ENCODE measurements at regions not wholly inside any gene's neighbourhood (a gene's known extent, or its start where the extent isn't known, plus 50 kb on each side); places are given as distances from the start of the nearest gene placed in this dataset.

DNA sequence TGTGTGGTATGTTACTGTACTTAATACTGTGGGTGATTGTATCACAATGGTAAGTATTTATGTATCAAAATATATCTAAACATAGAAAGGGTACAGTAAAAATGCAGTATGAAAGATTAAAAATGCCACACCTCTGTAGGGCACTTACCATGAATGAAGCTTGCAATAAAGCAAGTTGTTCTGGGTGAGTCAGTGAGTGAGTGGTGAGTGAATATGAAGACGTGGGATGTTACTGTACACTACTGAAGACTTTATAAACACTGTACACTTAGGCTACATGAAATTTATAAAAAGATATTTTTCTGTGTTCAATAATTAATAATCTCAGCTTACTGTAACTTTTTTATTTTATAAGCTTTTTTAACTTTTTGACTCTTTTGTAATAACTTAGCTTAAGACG is 1162.4 kb upstream of the NRXN1 start:
- WGBS, 2 donors (ENCODE audit: low coverage in 1 of 2), result 88 to 96% methylated on average over 2 of the region's 2 CpGs

DNA sequence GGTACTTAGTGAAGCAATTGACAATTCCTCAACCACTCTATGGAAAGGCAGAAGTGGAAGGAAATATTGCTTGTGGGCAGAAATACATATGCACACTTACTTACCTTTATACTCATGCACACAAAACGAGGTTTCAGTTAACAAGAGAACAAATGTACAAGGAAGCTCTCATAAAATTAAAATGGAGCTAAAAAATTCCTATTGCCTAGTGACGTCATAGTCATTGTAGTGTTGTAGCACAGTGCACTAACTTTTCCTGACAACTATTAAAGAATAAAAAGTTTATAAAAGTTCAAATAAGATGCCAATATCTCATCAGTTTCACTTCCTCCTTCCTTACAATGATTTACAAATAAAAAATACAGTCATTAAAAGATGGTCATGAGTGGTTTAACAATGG is 1161.9 kb upstream of the NRXN1 start:
- no peak for TF ChIP-seq EP300 (IDR thresholded peaks at IDR 0.05)
- TF ChIP-seq POLR2A (IDR thresholded peaks at IDR 0.05), result no peak
- no peak for TF ChIP-seq POLR2AphosphoS5 (IDR thresholded peaks at IDR 0.05)
- TF ChIP-seq CTCF (IDR thresholded peaks at IDR 0.05), result no peak
- Histone ChIP-seq H3K9me3 (no peaks in the 10 kb centered on the region), H3K27ac (no peak overlapping the region), H3K4me3 (no peak overlapping the region), H3K36me3 (no peaks in the 10 kb centered on the region), H3K27me3 (no peaks in the 10 kb centered on the region), H3K4me1 (no peaks in the 10 kb centered on the region)
- no peak for ATAC-seq
- 73 to 78% methylated on average over 2 of the region's 2 CpGs for WGBS, 2 donors (ENCODE audit: low coverage in 1 of 2)

More for the DNA sequence above, 1162.4 kb upstream of the NRXN1 start:
- no peaks in the 10 kb centered on the region for H3K9me3 ChIP-seq
- no peak for TF ChIP-seq POLR2A (IDR thresholded peaks at IDR 0.05)
- TF ChIP-seq CTCF (IDR thresholded peaks at IDR 0.05), result no peak
- no peak for TF ChIP-seq EP300 (IDR thresholded peaks at IDR 0.05)
- TF ChIP-seq POLR2AphosphoS5 (IDR thresholded peaks at IDR 0.05), result no peak
- no peaks in the 10 kb centered on the region for H3K27me3 ChIP-seq
- no peak overlapping the region for H3K4me3 ChIP-seq
- no peak for ATAC-seq
- no peak overlapping the region for H3K27ac ChIP-seq
- H3K4me1 ChIP-seq, result no peaks in the 10 kb centered on the region
- no peaks in the 10 kb centered on the region for H3K36me3 ChIP-seq

DNA sequence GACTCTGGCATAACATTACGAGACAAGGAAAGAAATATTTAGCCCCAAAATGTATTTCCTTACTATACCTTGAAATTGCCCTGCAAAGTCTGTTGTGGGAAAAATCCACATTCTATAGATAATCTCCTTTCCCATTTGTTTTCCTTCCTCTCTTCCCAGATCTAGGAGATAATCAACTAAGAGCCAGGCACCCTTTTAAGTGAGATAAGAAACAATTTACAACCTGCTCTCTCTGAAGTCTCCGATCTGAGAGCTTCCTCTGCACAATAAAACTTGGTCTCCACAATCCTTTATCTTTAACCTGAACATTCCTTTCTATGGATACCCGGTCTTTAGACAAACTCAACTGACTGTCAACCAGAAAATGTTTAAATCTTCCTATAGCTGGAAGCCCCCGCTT is 1160.7 kb upstream of the NRXN1 start:
- no peaks in the 10 kb centered on the region for H3K4me1 ChIP-seq
- no peaks in the 10 kb centered on the region for H3K9me3 ChIP-seq
- no peak for ATAC-seq
- H3K27me3 ChIP-seq, result no peaks in the 10 kb centered on the region
- H3K27ac ChIP-seq, result no peak overlapping the region
- no peaks in the 10 kb centered on the region for H3K36me3 ChIP-seq
- 51 to 52% methylated on average over 4 of the region's 4 CpGs for WGBS, 2 donors (ENCODE audit: low coverage in 1 of 2)
- H3K4me3 ChIP-seq, result no peak overlapping the region
- no peak for TF ChIP-seq CTCF (IDR thresholded peaks at IDR 0.05)
- no peak for TF ChIP-seq POLR2AphosphoS5 (IDR thresholded peaks at IDR 0.05)
- TF ChIP-seq EP300 (IDR thresholded peaks at IDR 0.05), result no peak
- TF ChIP-seq POLR2A (IDR thresholded peaks at IDR 0.05), result no peak

- Histone ChIP-seq H3K36me3 (no peaks in the 10 kb centered on the region), H3K4me3 (no peak overlapping the region), H3K9me3 (no peaks in the 10 kb centered on the region), H3K27me3 (no peaks in the 10 kb centered on the region), H3K4me1 (no peaks in the 10 kb centered on the region), H3K27ac (no peak overlapping the region)
- 68 to 89% methylated on average over 2 of the region's 2 CpGs for WGBS, 2 donors (ENCODE audit: low coverage in 1 of 2)
- TF ChIP-seq EP300 (IDR thresholded peaks at IDR 0.05) (no peak), POLR2A (IDR thresholded peaks at IDR 0.05) (no peak), POLR2AphosphoS5 (IDR thresholded peaks at IDR 0.05) (no peak), CTCF (IDR thresholded peaks at IDR 0.05) (no peak)
- no peak for ATAC-seq
Observed at GRCh38 chr2:52181080-52181479, 1149.1 kb upstream of the NRXN1 start.

GRCh38 chr2:52178845-52179244 is 1146.9 kb upstream of the NRXN1 start:
- 77 to 91% methylated on average over 1 of the region's 1 CpG for WGBS, 2 donors (ENCODE audit: low coverage in 1 of 2)
- Histone ChIP-seq H3K4me3 (no peak overlapping the region), H3K9me3 (no peaks in the 10 kb centered on the region), H3K36me3 (no peaks in the 10 kb centered on the region), H3K4me1 (no peaks in the 10 kb centered on the region), H3K27me3 (no peaks in the 10 kb centered on the region), H3K27ac (no peak overlapping the region)
- TF ChIP-seq POLR2AphosphoS5 (IDR thresholded peaks at IDR 0.05), result no peak
- TF ChIP-seq CTCF (IDR thresholded peaks at IDR 0.05), result no peak
- no peak for TF ChIP-seq EP300 (IDR thresholded peaks at IDR 0.05)
- TF ChIP-seq POLR2A (IDR thresholded peaks at IDR 0.05), result no peak
- ATAC-seq, result no peak
